Sigmoid colon (tissue), 3 donors: ENCODE measurements at regions not wholly inside any gene's neighbourhood (a gene's known extent, or its start where the extent isn't known, plus 50 kb on each side); places are given as distances from the start of the nearest gene placed in this dataset.
"Not testable (repeated sequence)": the region's sequence is repeated elsewhere in the genome, so short reads cannot be mapped to it uniquely, and the experiment has no call there.

Source experiments
- CTCF ChIP-seq, 4 experiments: fragments of 450-650 bp in 3 of 4; fragments of 200-600 bp in 1 of 4; IDR thresholded peaks; one replicate each; pipeline ENCODE4 v1.5.1; 2016 to 2019; ENCODE audit warnings: antibody characterized with exemption in 4 of 4, mild to moderate bottlenecking in 3 of 4, moderate library complexity in 2 of 4
- POLR2A ChIP-seq, 2 donors: fragments of 450-650 bp; IDR thresholded peaks; one replicate each; pipeline ENCODE4 v1.6.1; 2016; ENCODE audit warnings: antibody characterized with exemption in 2 of 2, mild to moderate bottlenecking in 2 of 2, moderate library complexity in 2 of 2

- not testable (repeated sequence) for TF ChIP-seq POLR2A, CTCF (IDR thresholded peaks at IDR 0.05)
Observed at GRCh38 chr3:66559924-66560323, 59.1 kb upstream of the LRIG1 start.
